ENCODE measurements at regions not wholly inside any gene's neighbourhood (a gene's known extent, or its start where the extent isn't known, plus 50 kb on each side); places are given as distances from the start of the nearest gene placed in this dataset.

DNA sequence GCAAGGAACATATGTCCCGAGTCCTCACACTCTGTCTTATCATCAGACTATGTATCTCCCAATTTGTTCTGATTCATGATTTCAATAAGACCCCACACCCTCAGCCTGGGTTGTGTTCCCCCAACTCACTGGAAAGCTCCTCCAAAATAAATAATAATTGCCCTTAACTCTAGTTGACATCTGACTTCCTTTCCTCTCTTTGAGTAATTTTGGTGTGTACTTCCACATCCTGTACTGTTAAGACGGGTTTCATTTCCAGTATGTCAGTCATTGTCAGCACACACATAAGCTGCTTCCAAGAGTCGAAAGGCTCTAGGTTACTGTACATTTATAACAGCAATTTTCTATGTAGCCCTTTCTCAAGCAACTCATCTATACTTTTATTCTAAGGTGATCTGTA is 52.2 kb upstream of the C1QTNF7 start:
- peaks cover 0 to 29% (median 14%) of the 10 kb centered on the region in 4 donors for H3K4me1 ChIP-seq
- intact Hi-C loops (cut with DNase I; ENCODE audit: low total_unique reads): no loop called here
- H3K36me3 ChIP-seq: no peaks in the 10 kb centered on the region
- H3K27ac ChIP-seq: peak overlapping the region in 4 of 5 donors; percentile 22 to 73 (median 68)
- WGBS, 5 donors: 52 to 69% (median 63%) methylated on average over 3 of the region's 3 CpGs
- TF ChIP-seq EP300 (IDR thresholded peaks at IDR 0.05): no peak
- TF ChIP-seq, protein P1, sequence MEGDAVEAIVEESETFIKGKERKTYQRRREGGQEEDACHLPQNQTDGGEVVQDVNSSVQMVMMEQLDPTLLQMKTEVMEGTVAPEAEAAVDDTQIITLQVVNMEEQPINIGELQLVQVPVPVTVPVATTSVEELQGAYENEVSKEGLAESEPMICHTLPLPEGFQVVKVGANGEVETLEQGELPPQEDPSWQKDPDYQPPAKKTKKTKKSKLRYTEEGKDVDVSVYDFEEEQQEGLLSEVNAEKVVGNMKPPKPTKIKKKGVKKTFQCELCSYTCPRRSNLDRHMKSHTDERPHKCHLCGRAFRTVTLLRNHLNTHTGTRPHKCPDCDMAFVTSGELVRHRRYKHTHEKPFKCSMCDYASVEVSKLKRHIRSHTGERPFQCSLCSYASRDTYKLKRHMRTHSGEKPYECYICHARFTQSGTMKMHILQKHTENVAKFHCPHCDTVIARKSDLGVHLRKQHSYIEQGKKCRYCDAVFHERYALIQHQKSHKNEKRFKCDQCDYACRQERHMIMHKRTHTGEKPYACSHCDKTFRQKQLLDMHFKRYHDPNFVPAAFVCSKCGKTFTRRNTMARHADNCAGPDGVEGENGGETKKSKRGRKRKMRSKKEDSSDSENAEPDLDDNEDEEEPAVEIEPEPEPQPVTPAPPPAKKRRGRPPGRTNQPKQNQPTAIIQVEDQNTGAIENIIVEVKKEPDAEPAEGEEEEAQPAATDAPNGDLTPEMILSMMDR (IDR thresholded peaks at IDR 0.05): no peak
- TF ChIP-seq POLR2AphosphoS5 (IDR thresholded peaks at IDR 0.05): no peak
- TF ChIP-seq POLR2A (IDR thresholded peaks at IDR 0.05): no peak
- no peaks in the 10 kb centered on the region for H3K9me3 ChIP-seq
- H3K27me3 ChIP-seq: no peaks in the 10 kb centered on the region
- no peak for DNase-seq
- no peak overlapping the region for H3K4me3 ChIP-seq

- TF ChIP-seq POLR2AphosphoS5 (IDR thresholded peaks at IDR 0.05) (no peak), EP300 (IDR thresholded peaks at IDR 0.05) (no peak), POLR2A (IDR thresholded peaks at IDR 0.05) (no peak)
- TF ChIP-seq, protein P1 (IDR thresholded peaks at IDR 0.05): no peak
- peaks cover 0 to 29% (median 14%) of the 10 kb centered on the region in 4 donors for H3K4me1 ChIP-seq
- no peaks in the 10 kb centered on the region for H3K9me3 ChIP-seq
- intact Hi-C loops (cut with DNase I; ENCODE audit: low total_unique reads): no loop called here
- no peak overlapping the region for H3K4me3 ChIP-seq
- H3K27me3 ChIP-seq: no peaks in the 10 kb centered on the region
- H3K27ac ChIP-seq: peak overlapping the region in 4 of 5 donors; percentile 22 to 73 (median 68)
- WGBS, 5 donors: 67 to 72% (median 68%) methylated on average over 5 of the region's 5 CpGs
- no peaks in the 10 kb centered on the region for H3K36me3 ChIP-seq
- DNase-seq: no peak
Measured at GRCh38 chr4:15376145-15376544, 51.7 kb upstream of the C1QTNF7 start.

DNA sequence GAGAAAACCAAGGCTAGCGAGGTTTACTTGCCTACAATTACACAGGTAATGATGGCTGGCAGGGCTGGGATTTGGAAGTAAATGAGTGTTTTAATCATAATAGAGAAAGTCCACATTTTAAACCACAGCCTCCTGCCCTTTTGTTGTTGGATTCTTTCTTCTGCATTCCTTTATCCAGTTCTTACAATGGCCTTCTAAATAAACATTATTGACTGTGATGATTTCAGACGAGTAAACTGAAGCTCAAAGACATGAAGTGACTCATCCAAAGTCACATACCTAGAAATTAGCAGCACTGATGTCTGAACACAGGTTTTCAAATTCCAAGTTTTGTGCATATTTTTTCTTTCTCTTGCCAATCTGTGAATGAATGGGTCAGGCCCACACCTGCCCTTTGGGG is 51.2 kb upstream of the C1QTNF7 start:
- TF ChIP-seq POLR2A (IDR thresholded peaks at IDR 0.05) (no peak), EP300 (IDR thresholded peaks at IDR 0.05) (no peak), POLR2AphosphoS5 (IDR thresholded peaks at IDR 0.05) (no peak)
- TF ChIP-seq, protein P1 (IDR thresholded peaks at IDR 0.05): no peak
- H3K9me3 ChIP-seq: no peaks in the 10 kb centered on the region
- H3K27ac ChIP-seq: peak overlapping the region in 4 of 5 donors; percentile 22 to 73 (median 68)
- DNase-seq: no peak
- H3K4me3 ChIP-seq: no peak overlapping the region
- intact Hi-C loops (cut with DNase I; ENCODE audit: low total_unique reads): no loop called here
- 54 to 70% (median 67%) methylated on average over 2 of the region's 2 CpGs for WGBS, 5 donors
- H3K27me3 ChIP-seq: no peaks in the 10 kb centered on the region
- H3K36me3 ChIP-seq: no peaks in the 10 kb centered on the region
- peaks cover 0 to 29% (median 14%) of the 10 kb centered on the region in 4 donors for H3K4me1 ChIP-seq
